Right lobe of liver (tissue), 4 donors: ENCODE measurements at regions not wholly inside any gene's neighbourhood (a gene's known extent, or its start where the extent isn't known, plus 50 kb on each side); places are given as distances from the start of the nearest gene placed in this dataset.

Source experiments
- POLR2A ChIP-seq: fragments of 450-650 bp; IDR thresholded peaks from one replicate; pipeline ENCODE4 v1.6.1; 2017; ENCODE audit warnings: antibody characterized with exemption, mild to moderate bottlenecking
- TF ChIP-seq, protein P1 (sequence below), 4 donors: fragments of 200-600 bp in 3 of 4; fragments of 450-650 bp in 1 of 4; IDR thresholded peaks; one replicate each; pipeline versions ENCODE4 v1.5.1 to v1.8.0; 2016 to 2022; ENCODE audit warnings: antibody characterized with exemption in 4 of 4, mild to moderate bottlenecking in 2 of 4
- donor health status: DM: no; HTN: no; CAD: no.
- donor health status: DM: no; HTN: no; CAD: no.
- donor health status: DM: no; HTN: yes; CAD: no.

DNA sequence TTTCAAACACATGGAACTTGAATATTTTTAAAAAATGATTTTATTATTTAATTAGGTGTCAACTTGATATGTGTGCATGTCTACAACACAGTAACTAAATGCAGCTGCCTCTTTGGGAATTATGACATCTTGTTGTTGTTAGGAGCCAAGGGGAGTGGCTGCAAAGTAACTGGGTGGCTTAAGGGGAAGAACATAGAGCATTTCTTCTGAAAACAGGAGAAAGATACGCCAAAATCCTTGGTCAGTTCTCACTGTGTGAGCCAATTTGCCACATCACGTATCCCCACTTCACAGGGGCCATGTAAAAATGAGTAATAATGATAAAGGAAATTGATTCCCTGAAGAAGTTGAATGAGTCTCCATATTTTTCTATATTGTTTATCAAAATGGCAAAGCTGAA lies 309.8 kb upstream of the COL3A1 start:
- TF ChIP-seq, protein P1, sequence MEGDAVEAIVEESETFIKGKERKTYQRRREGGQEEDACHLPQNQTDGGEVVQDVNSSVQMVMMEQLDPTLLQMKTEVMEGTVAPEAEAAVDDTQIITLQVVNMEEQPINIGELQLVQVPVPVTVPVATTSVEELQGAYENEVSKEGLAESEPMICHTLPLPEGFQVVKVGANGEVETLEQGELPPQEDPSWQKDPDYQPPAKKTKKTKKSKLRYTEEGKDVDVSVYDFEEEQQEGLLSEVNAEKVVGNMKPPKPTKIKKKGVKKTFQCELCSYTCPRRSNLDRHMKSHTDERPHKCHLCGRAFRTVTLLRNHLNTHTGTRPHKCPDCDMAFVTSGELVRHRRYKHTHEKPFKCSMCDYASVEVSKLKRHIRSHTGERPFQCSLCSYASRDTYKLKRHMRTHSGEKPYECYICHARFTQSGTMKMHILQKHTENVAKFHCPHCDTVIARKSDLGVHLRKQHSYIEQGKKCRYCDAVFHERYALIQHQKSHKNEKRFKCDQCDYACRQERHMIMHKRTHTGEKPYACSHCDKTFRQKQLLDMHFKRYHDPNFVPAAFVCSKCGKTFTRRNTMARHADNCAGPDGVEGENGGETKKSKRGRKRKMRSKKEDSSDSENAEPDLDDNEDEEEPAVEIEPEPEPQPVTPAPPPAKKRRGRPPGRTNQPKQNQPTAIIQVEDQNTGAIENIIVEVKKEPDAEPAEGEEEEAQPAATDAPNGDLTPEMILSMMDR (IDR thresholded peaks at IDR 0.05): no peak
- TF ChIP-seq POLR2A: no peak
